H1 (cell line): ENCODE measurements at regions not wholly inside any gene's neighbourhood (a gene's known extent, or its start where the extent isn't known, plus 50 kb on each side); places are given as distances from the start of the nearest gene placed in this dataset.
"Not testable (repeated sequence)": the region's sequence is repeated elsewhere in the genome, so short reads cannot be mapped to it uniquely, and the experiment has no call there.

ENCODE experiments used
- CTCF ChIA-PET: fragments of 300-600 bp; sonication (Branson Sonifier 250); formaldehyde crosslinking; loops from one replicate; lab custom pipeline; 2021; ENCODE audit not compliant: partially characterized antibody; lab: Charles Lee
- POLR2A ChIA-PET: fragments of 300-600 bp; sonication (Branson Sonifier 250); formaldehyde crosslinking; loops from one replicate; lab custom pipeline; 2021; ENCODE audit warnings: inconsistent platforms; ENCODE audit not compliant: partially characterized antibody; lab: Charles Lee
- DNase-seq, 2 experiments: peaks; one replicate each; pipeline versions ENCODE4 v3.0.0 to v3.0.0-alpha.2; 2010 to 2022; ENCODE audit warnings: low spot score in 2 of 2, low read depth in 1 of 2, mixed read lengths in 1 of 2
- FAIRE-seq: peaks from 2 replicates; lab custom pipeline; 2011; peaks lifted over from hg19 to GRCh38; lab: Jason Lieb, UNC
- H2AFZ ChIP-seq: 2 replicates; pipeline ENCODE4 v1.8.1; 2012; ENCODE audit warnings: low read length, inconsistent platforms
- H2AK5ac ChIP-seq: 2 replicates; pipeline ENCODE4 v1.6.1; 2013; ENCODE audit warnings: low read depth, low read length
- H2BK120ac ChIP-seq: replicated peaks from 2 replicates; pipeline ENCODE3; 2013; ENCODE audit warnings: low read depth, low read length, inconsistent platforms
- H2BK12ac ChIP-seq: 2 replicates; pipeline ENCODE4 v1.6.1; 2013; ENCODE audit warnings: low read depth, low read length
- H2BK15ac ChIP-seq: 2 replicates; pipeline ENCODE4 v1.6.1; 2013; ENCODE audit warnings: low read length
- H2BK20ac ChIP-seq: 2 replicates; pipeline ENCODE4 v1.6.1; 2013; ENCODE audit warnings: low read length
- H2BK5ac ChIP-seq: 2 replicates; pipeline ENCODE4 v1.6.1; 2013; ENCODE audit warnings: low read depth, low read length
- H3K14ac ChIP-seq: 2 replicates; pipeline ENCODE4 v1.6.1; 2013; ENCODE audit warnings: inconsistent platforms; ENCODE audit not compliant: insufficient read length
- H3K18ac ChIP-seq: 2 replicates; pipeline ENCODE4 v1.6.1; 2013; ENCODE audit warnings: low read length; ENCODE audit errors: extremely low read depth
- H3K23ac ChIP-seq: 2 replicates; pipeline ENCODE4 v1.6.1; 2013; ENCODE audit warnings: inconsistent platforms; ENCODE audit not compliant: insufficient read length
- H3K23me2 ChIP-seq: 2 replicates; pipeline ENCODE4 v1.6.1; 2013; ENCODE audit warnings: low read depth, low read length
- H3K27ac ChIP-seq: 2 replicates; pipeline ENCODE4 v1.6.1; 2011; ENCODE audit warnings: low read depth, low read length, inconsistent platforms
- H3K27me3 ChIP-seq, 4 experiments: replicated peaks in 1 of 4; 1 replicate in 1 of 4; 2 replicates in 3 of 4; pipeline versions ENCODE4 v1.6.1 to v1.8.1; 2011 to 2013; ENCODE audit warnings: low read length in 3 of 4, mild to moderate bottlenecking in 3 of 4, inconsistent platforms in 2 of 4, mixed read lengths in 2 of 4, moderate library complexity in 1 of 4; ENCODE audit not compliant: control insufficient read depth in 3 of 4, insufficient read depth in 3 of 4; ENCODE audit errors: extremely low read depth in 1 of 4
- H3K36me3 ChIP-seq, 4 experiments: 2 replicates each; pipeline versions ENCODE4 v1.6.1 to v1.8.1; 2011 to 2013; ENCODE audit warnings: mild to moderate bottlenecking in 4 of 4, low read length in 3 of 4, moderate library complexity in 2 of 4, control low read depth in 1 of 4, inconsistent platforms in 1 of 4; ENCODE audit not compliant: insufficient read depth in 4 of 4, control insufficient read depth in 2 of 4
- H3K4ac ChIP-seq: replicated peaks from 2 replicates; pipeline ENCODE3; 2013; ENCODE audit warnings: low read length, low read depth, mixed read lengths, inconsistent platforms; ENCODE audit not compliant: insufficient read length
- H3K4me1 ChIP-seq, 4 experiments: replicated peaks in 1 of 4; 1 replicate in 1 of 4; 2 replicates in 3 of 4; pipeline versions ENCODE4 v1.6.1 to v1.8.1; 2011 to 2013; ENCODE audit warnings: low read length in 3 of 4, inconsistent platforms in 2 of 4, mixed read lengths in 1 of 4; ENCODE audit not compliant: insufficient read depth in 4 of 4, control insufficient read depth in 3 of 4
- H3K4me2 ChIP-seq, 2 experiments: 2 replicates each; pipeline versions ENCODE4 v1.6.1 to v1.8.1; 2011 to 2013; ENCODE audit warnings: low read depth in 2 of 2, low read length in 2 of 2, control low read depth in 1 of 2, inconsistent platforms in 1 of 2, mild to moderate bottlenecking in 1 of 2; ENCODE audit not compliant: insufficient read depth in 1 of 2
- H3K4me3 ChIP-seq, 4 experiments: fragments of 200-600, 300-600 bp in 1 of 4; sonication (generic), shearing (Covaris generic), sonication (Bioruptor Twin) in 1 of 4; 2 replicates each; pipeline versions ENCODE4 v1.5.1 to v1.8.1; 2011 to 2016; ENCODE audit warnings: low read length in 4 of 4, low read depth in 3 of 4, control low read depth in 2 of 4, inconsistent platforms in 2 of 4, mild to moderate bottlenecking in 2 of 4, mixed read lengths in 1 of 4, moderate library complexity in 1 of 4; ENCODE audit not compliant: insufficient read depth in 2 of 4; ENCODE audit errors: extremely low read depth in 1 of 4
- H3K56ac ChIP-seq: replicated peaks from 2 replicates; pipeline ENCODE3; 2013; ENCODE audit warnings: low read depth, mild to moderate bottlenecking, mixed read lengths, low read length, inconsistent platforms; ENCODE audit not compliant: insufficient read length
- H3K79me1 ChIP-seq: 2 replicates; pipeline ENCODE4 v1.6.1; 2013; ENCODE audit warnings: low read depth, low read length, control low read depth
- H3K79me2 ChIP-seq, 2 experiments: 2 replicates each; pipeline versions ENCODE4 v1.6.1 to v1.8.1; 2012 to 2013; ENCODE audit warnings: low read length in 2 of 2, mild to moderate bottlenecking in 2 of 2, inconsistent platforms in 1 of 2; ENCODE audit not compliant: insufficient read depth in 2 of 2, control insufficient read depth in 1 of 2
- H3K9ac ChIP-seq, 4 experiments: replicated peaks in 1 of 4; 1 replicate in 1 of 4; 2 replicates in 3 of 4; pipeline versions ENCODE4 v1.6.1 to v1.8.1; 2011 to 2013; ENCODE audit warnings: low read depth in 3 of 4, low read length in 3 of 4, control low read depth in 2 of 4, mild to moderate bottlenecking in 2 of 4, moderate library complexity in 2 of 4, inconsistent platforms in 1 of 4; ENCODE audit errors: extremely low read depth in 1 of 4
- H3K9me3 ChIP-seq, 2 experiments: 2 replicates each; pipeline versions ENCODE4 v1.6.1 to v1.8.1; 2012 to 2013; ENCODE audit warnings: mild to moderate bottlenecking in 2 of 2, moderate library complexity in 2 of 2, control low read depth in 1 of 2, inconsistent platforms in 1 of 2, low read depth in 1 of 2, low read length in 1 of 2, mixed read lengths in 1 of 2; ENCODE audit not compliant: insufficient read depth in 2 of 2
- H4K20me1 ChIP-seq, 2 experiments: replicated peaks in 1 of 2; 2 replicates each; pipeline versions ENCODE3 to v1.8.1; 2011 to 2013; ENCODE audit warnings: inconsistent platforms in 2 of 2, low read length in 2 of 2, mild to moderate bottlenecking in 1 of 2; ENCODE audit not compliant: insufficient read depth in 2 of 2, control insufficient read depth in 1 of 2
- H4K5ac ChIP-seq: 2 replicates; pipeline ENCODE4 v1.6.1; 2013; ENCODE audit warnings: low read length, low read depth, mixed read lengths, inconsistent platforms; ENCODE audit not compliant: insufficient read length
- H4K8ac ChIP-seq: 2 replicates; pipeline ENCODE4 v1.8.0; 2013; ENCODE audit warnings: mild to moderate bottlenecking, moderate library complexity, low read length, inconsistent platforms; ENCODE audit not compliant: insufficient read depth; ENCODE audit errors: extremely low read depth
- H4K91ac ChIP-seq: replicated peaks from 2 replicates; pipeline ENCODE3; 2013; ENCODE audit warnings: low read length, mixed read lengths, inconsistent platforms; ENCODE audit not compliant: insufficient read length
- BACH1 ChIP-seq: IDR thresholded peaks from 2 replicates; pipeline ENCODE4 v1.6.1; 2012; ENCODE audit warnings: low read length, improper control_type of control experiment
- CTBP2 ChIP-seq: IDR thresholded peaks from 2 replicates; pipeline ENCODE4 v1.7.0; 2011; ENCODE audit warnings: borderline replicate concordance, mild to moderate bottlenecking, moderate library complexity, mixed read lengths, low read length; ENCODE audit not compliant: insufficient read depth, insufficient read length
- WGBS, 2 experiments: shearing (Covaris generic) in 1 of 2; methylation state at CpG; one replicate each; pipeline versions ENCODE4 v1.1.6 to v1.1.7; 2013 to 2015; ENCODE audit warnings: low lambda C conversion rate in 2 of 2, mixed read lengths in 2 of 2, inconsistent platforms in 1 of 2, low coverage in 1 of 2, missing lambda C conversion rate in 1 of 2; ENCODE audit not compliant: insufficient replicate concordance in 2 of 2, insufficient coverage in 1 of 2, insufficient read length in 1 of 2; ENCODE audit errors: extremely low coverage in 1 of 2, missing lambda C conversion rate in 1 of 2; 5-methylcytosine and 5-hydroxymethylcytosine counted together

DNA sequence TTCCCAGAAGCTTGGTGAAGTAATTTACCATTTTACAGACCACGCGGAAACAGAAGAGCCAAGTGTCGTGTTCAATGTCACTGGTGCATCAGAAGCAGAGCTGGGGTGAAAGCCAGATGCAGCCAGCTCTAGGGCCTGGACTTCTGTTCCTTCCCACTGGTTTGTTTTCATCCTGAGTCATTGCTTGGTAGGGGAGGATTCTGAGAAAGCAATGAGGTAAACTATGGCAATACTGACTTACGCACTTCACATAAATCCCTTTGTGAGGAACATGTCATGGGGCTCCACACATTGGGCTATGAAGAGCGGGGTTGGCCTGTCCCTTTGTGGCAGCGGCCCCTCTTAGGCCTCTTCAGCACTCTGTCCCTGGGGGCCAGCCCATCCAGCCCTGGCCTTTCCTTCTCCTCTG lies 52.4 kb upstream of the RBFOX2 start:
- Histone ChIP-seq H3K79me1 (no peaks in the 10 kb centered on the region), H3K9ac (no peak overlapping the region), H3K23me2 (no peaks in the 10 kb centered on the region), H3K27me3 (no peaks in the 10 kb centered on the region), H2AK5ac (no peak overlapping the region), H3K79me2 (no peaks in the 10 kb centered on the region), H2AFZ (no peak overlapping the region), H3K4me1 (peaks cover 0 to 4% (median 0%) of the 10 kb centered on the region in 4 experiments; a peak in 2 of 7 replicates), H3K14ac (no peak overlapping the region), H3K56ac (no peak overlapping the region), H3K27ac (no peak overlapping the region), H3K18ac (no peak overlapping the region), H2BK5ac (no peak overlapping the region), H2BK15ac (no peak overlapping the region), H3K4ac (no peak overlapping the region), H3K4me2 (no peak overlapping the region), H3K9me3 (no peaks in the 10 kb centered on the region), H4K5ac (no peak overlapping the region), H2BK12ac (no peak overlapping the region), H2BK120ac (no peak overlapping the region), H3K23ac (no peak overlapping the region), H2BK20ac (no peak overlapping the region), H4K8ac (no peak overlapping the region), H3K36me3 (no peaks in the 10 kb centered on the region), H3K4me3 (no peak overlapping the region), H4K91ac (no peak overlapping the region), H4K20me1 (no peaks in the 10 kb centered on the region)
- 92% methylated on average over 6 of the region's 6 CpGs; no CpG with 5 or more reads in 1 of the 2 experiments for WGBS, 2 experiments
- no peak for FAIRE-seq
- no peak for DNase-seq
- POLR2A ChIA-PET: interaction anchor here (1.0 kb wide), 1 partner anchor 13 kb away, joined by 3 read pairs; no protein-coding TSS in a partner anchor
- TF ChIP-seq CTBP2: no peak
- no peak for TF ChIP-seq BACH1
- CTCF ChIA-PET: interaction anchor here (0.6 to 6.4 kb wide), 3 partner anchors 15 to 150 kb away, joined by 3 to 37 read pairs (median 3); no protein-coding TSS in a partner anchor

DNA sequence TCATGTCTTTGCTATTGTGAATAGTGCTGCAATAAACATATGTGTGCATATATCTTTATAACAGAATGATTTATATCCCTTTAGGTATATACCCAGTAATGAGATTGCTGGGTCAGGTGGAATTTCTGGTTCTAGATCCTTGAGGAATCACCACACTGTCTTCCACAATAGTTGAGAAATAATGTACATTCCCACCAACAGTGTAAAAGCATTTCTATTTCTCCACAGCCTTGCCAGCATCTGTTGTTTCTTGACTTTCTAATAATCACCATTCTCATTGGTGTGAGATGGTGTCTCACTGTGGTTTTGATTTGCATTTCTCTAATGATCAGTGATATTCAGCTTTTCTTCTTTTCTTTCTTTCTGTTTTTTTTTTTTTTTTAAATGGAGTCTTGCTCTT lies 51.7 kb upstream of the RBFOX2 start:
- H3K79me2 ChIP-seq, FAIRE-seq: not testable (repeated sequence)
- CTCF ChIA-PET: interaction anchor here (6.4 kb wide), 1 partner anchor 15 kb away, joined by 37 read pairs; no protein-coding TSS in a partner anchor

More for the DNA sequence above, 51.7 kb upstream of the RBFOX2 start:
- H3K27ac ChIP-seq, DNase-seq, H3K14ac ChIP-seq, H3K36me3 ChIP-seq, H3K4me2 ChIP-seq, H4K91ac ChIP-seq, H3K4me3 ChIP-seq, H3K18ac ChIP-seq, H3K79me1 ChIP-seq, H3K4ac ChIP-seq, H3K9me3 ChIP-seq, H2AFZ ChIP-seq, H4K5ac ChIP-seq, H2BK120ac ChIP-seq, H2BK5ac ChIP-seq, H3K23me2 ChIP-seq, H2BK12ac ChIP-seq, H4K8ac ChIP-seq, H4K20me1 ChIP-seq, H3K9ac ChIP-seq, H3K27me3 ChIP-seq, H2BK15ac ChIP-seq, H2AK5ac ChIP-seq, H3K56ac ChIP-seq, H3K4me1 ChIP-seq, H3K23ac ChIP-seq, H2BK20ac ChIP-seq: not testable (repeated sequence)
- POLR2A ChIA-PET: interaction anchor here (1.0 kb wide), 1 partner anchor 12 kb away, joined by 3 read pairs; no protein-coding TSS in a partner anchor
